HG02763 (cell line): ENCODE measurements at regions not wholly inside any gene's neighbourhood (a gene's known extent, or its start where the extent isn't known, plus 50 kb on each side); places are given as distances from the start of the nearest gene placed in this dataset.

Experiments
- ATAC-seq: cut with Tn5 transposase; IDR thresholded peaks from one replicate; pipeline ENCODE4 v1.9.1; 2021; ENCODE audit warnings: mild to moderate bottlenecking, moderate library complexity; ENCODE audit not compliant: unreplicated experiment

- ATAC-seq: no peak
Observed at GRCh38 chr4:56099378-56099786, 150.6 kb downstream of the CEP135 start.

GRCh38 chr4:56093576-56093975 lies 144.8 kb downstream of the CEP135 start:
- ATAC-seq: no peak

GRCh38 chr4:56092540-56092939 lies 143.8 kb downstream of the CEP135 start:
- no peak for ATAC-seq

DNA sequence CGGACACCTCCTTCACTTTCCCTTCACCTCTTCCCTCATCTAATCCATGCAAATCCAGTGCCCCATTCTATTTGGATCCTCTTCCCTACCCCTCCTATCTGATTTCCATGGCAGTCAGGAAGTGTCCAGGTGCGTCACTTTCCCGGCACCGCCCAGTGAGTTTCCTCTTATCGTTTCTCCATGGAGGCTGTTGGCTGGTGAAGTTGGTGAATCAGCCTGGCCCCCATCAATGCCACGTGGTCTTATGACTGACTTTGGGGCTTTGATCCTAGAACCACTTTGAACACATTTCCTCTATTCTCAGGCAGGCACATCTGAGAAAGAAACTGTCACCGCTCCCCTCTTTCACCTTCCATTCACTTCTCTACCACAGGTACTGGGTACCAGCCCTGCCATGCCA lies 137.8 kb downstream of the CEP135 start:
- no peak for ATAC-seq

DNA sequence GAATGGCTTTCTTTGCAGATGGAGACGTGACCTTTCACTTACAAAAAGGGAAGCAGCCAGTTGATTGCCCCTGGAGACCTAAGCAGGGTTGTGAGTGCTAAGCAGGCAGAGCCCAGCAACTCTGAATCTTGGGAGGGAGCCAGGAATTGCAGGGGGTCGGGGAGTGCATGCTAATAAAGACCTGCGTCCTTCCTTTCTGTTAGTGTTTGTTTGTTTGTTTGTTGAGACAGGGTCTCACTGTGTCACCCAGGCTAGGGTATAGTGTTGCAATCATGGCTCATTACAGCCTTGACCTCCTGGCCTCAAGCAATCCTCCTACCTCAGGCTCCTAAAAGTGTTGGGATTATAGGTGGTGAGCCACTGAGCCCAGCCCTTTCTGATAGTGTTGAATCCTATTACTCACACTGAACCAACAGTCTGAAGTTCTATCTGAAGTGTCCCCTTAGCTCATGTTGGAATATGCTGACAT lies 137.4 kb downstream of the CEP135 start:
- no peak for ATAC-seq

DNA sequence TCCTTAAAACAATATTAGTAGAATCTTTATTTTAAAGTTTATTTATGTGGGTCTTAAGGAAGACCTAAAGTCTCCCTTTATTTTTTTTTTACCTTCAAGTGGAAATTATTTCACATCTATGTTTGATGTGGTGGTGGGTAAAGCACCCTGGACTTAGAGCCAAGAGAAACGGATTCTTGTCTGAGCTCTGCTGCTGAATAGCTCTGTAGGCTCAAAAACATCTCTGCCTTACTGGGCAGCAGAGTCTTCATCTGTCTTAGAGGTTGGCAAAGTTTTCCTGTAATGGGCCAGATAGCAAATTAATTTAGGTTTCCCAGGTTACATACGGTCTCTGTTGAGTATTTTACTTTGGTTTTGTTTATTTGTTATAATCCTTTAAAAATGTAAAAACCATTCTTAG lies 136.5 kb downstream of the CEP135 start:
- ATAC-seq: no peak

GRCh38 chr4:56084851-56085250 lies 136.1 kb downstream of the CEP135 start:
- ATAC-seq: no peak
